GM12892 (cell line): ENCODE measurements at regions not wholly inside any gene's neighbourhood (a gene's known extent, or its start where the extent isn't known, plus 50 kb on each side); places are given as distances from the start of the nearest gene placed in this dataset.

Source experiments
- POLR2A ChIP-seq: IDR thresholded peaks from 2 replicates; pipeline ENCODE4 v1.6.1; 2011; ENCODE audit warnings: low read depth, low read length, control low read depth
- POLR2AphosphoS5 ChIP-seq: IDR thresholded peaks from 2 replicates; pipeline ENCODE4 v1.6.1; 2011; ENCODE audit warnings: low read depth, low read length, control low read depth
- TAF1 ChIP-seq: IDR thresholded peaks from 2 replicates; pipeline ENCODE4 v1.6.1; 2011; ENCODE audit warnings: low read depth, mild to moderate bottlenecking, control low read depth, low read length, borderline replicate concordance

GRCh38 chr18:39854291-39854690 lies 2100.7 kb upstream of the PIK3C3 start:
- TF ChIP-seq POLR2A = no peak
- TF ChIP-seq POLR2AphosphoS5 = no peak
- TF ChIP-seq TAF1 = no peak
